HG02798 (cell line): ENCODE measurements at regions not wholly inside any gene's neighbourhood (a gene's known extent, or its start where the extent isn't known, plus 50 kb on each side); places are given as distances from the start of the nearest gene placed in this dataset.
A peak's percentile ranks its signal among the peaks of the same experiment; 100 is the strongest.
"Not testable (repeated sequence)": the region's sequence is repeated elsewhere in the genome, so short reads cannot be mapped to it uniquely, and the experiment has no call there.

Experiments used
- ATAC-seq: cut with Tn5 transposase; IDR thresholded peaks from one replicate; pipeline ENCODE4 v1.9.1; 2021; ENCODE audit warnings: mild to moderate bottlenecking; ENCODE audit not compliant: unreplicated experiment, poor library complexity

- no peak for ATAC-seq
These were observed 102.9 kb downstream of the LRRN1 start for GRCh38 chr3:3902161-3902560.

GRCh38 chr3:3906171-3906570 lies 106.9 kb downstream of the LRRN1 start:
- no peak for ATAC-seq

- no peak for ATAC-seq
These were observed 107.8 kb downstream of the LRRN1 start for GRCh38 chr3:3907023-3907422.

GRCh38 chr3:3918763-3919162 lies 119.5 kb downstream of the LRRN1 start:
- ATAC-seq: no peak

GRCh38 chr3:3919316-3919715 lies 120.1 kb downstream of the LRRN1 start:
- ATAC-seq: no peak

GRCh38 chr3:3923619-3924018 lies 124.4 kb downstream of the LRRN1 start:
- ATAC-seq: no peak

GRCh38 chr3:3927198-3927597 lies 128.0 kb downstream of the LRRN1 start:
- ATAC-seq: no peak

- no peak for ATAC-seq
These were observed 128.7 kb downstream of the LRRN1 start for GRCh38 chr3:3927965-3928364.

GRCh38 chr3:3941380-3941779 lies 142.1 kb downstream of the LRRN1 start:
- ATAC-seq: not testable (repeated sequence)

GRCh38 chr3:3951071-3951470 lies 151.8 kb downstream of the LRRN1 start:
- no peak for ATAC-seq

GRCh38 chr3:3951501-3951900 lies 152.3 kb downstream of the LRRN1 start:
- no peak for ATAC-seq

GRCh38 chr3:3962867-3963266 lies 163.6 kb downstream of the LRRN1 start:
- not testable (repeated sequence) for ATAC-seq

- no peak for ATAC-seq
These were observed 184.8 kb downstream of the LRRN1 start for GRCh38 chr3:3984053-3984452.

GRCh38 chr3:3991598-3991997 lies 192.4 kb downstream of the LRRN1 start:
- ATAC-seq: no peak

GRCh38 chr3:3992312-3992874 lies 193.2 kb downstream of the LRRN1 start:
- no peak for ATAC-seq

- peak; percentile 75 for ATAC-seq
These were observed 199.1 kb downstream of the LRRN1 start for GRCh38 chr3:3998140-3998922.

GRCh38 chr3:3999340-3999739 lies 200.1 kb downstream of the LRRN1 start:
- ATAC-seq: not testable (repeated sequence)

GRCh38 chr3:4001976-4002375 lies 202.7 kb downstream of the LRRN1 start:
- no peak for ATAC-seq

GRCh38 chr3:4006288-4006687 lies 207.1 kb downstream of the LRRN1 start:
- ATAC-seq: no peak

- ATAC-seq: no peak
These were observed 209.0 kb downstream of the LRRN1 start for GRCh38 chr3:4008205-4008604.

GRCh38 chr3:4011166-4011565 lies 211.9 kb downstream of the LRRN1 start:
- ATAC-seq: no peak

GRCh38 chr3:4015426-4015825 lies 216.2 kb downstream of the LRRN1 start:
- ATAC-seq: no peak
